ENCODE measurements at regions not wholly inside any gene's neighbourhood (a gene's known extent, or its start where the extent isn't known, plus 50 kb on each side); places are given as distances from the start of the nearest gene placed in this dataset.
"Not testable (repeated sequence)": the region's sequence is repeated elsewhere in the genome, so short reads cannot be mapped to it uniquely, and the experiment has no call there.

DNA sequence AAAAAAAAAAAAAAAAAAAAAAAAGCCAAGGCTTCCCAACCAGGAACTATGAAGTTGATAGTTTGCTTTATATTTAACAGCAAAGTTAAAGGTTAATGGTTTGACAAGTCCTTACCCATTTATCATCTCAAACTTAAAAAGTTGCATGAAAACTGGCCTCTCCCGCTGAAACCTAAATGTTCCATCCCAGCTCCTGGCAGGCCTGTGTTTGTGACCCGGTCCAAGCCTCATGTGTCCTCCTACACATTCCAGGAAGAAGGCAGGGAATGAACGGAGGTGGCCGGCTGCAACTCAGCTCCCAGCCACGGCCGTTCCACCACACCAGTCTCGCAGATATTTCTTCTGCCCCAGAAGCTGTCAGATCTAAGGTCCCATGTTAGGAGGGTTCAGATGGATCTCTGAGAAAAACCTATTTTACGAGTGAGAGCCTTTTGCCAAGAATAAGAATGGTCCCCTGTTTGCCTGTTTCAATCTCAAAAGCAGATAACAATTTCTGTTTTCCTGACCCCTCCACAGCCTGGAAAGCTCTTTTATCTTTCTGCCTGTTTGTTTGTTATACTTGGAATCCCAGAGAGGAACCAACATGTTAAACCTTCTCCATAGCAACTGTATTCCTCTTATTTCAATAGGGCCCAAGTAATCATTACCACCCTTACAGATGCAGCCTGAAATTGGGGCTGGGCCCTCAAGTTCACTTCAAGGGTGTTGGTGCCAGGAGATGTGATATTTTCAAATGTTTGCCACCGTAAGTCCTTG is 56.5 kb downstream of the KCTD12 start:
- DNase-seq (peak; percentile 62), ATAC-seq (peak; percentile 67 to 78)
- intact Hi-C loops (cut with DNase I): loop anchor here in 1 of 2 donors (10.0 kb wide), 1 partner anchor 55 kb away; the partner anchor contains the start of gene KCTD12

DNA sequence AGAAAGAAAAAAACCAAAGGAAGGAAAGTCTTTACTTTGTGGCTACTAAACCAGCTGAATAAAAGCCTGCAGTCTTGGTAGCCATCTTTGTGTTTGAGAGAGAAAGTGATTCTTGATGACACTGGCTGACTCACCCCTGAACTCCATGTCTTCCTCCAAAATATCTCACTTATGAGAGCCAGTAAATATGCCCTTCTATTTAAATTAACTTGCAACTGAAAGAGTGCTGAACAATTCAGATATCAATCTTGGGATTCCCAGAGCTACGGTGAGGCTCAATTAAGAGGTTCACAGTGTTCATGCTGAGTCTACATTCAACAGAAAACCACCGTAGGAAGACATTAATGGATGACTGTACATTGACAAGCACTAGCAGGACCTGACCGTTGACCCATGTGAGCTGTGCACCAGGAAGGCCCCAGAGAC is 57.9 kb downstream of the KCTD12 start:
- intact Hi-C loops (cut with DNase I): loop anchor here in 1 of 2 donors (10.0 kb wide), 1 partner anchor 56 kb away; the partner anchor contains the start of gene KCTD12
- ATAC-seq (no peak), DNase-seq (no peak)

- no peak for ATAC-seq
- no peak for DNase-seq
- intact Hi-C loops (cut with DNase I): loop anchor here in 1 of 2 donors (10.0 kb wide), 1 partner anchor 58 kb away; the partner anchor contains the start of gene KCTD12
Observed at GRCh38 chr13:76826527-76826926, 59.7 kb downstream of the KCTD12 start.

DNA sequence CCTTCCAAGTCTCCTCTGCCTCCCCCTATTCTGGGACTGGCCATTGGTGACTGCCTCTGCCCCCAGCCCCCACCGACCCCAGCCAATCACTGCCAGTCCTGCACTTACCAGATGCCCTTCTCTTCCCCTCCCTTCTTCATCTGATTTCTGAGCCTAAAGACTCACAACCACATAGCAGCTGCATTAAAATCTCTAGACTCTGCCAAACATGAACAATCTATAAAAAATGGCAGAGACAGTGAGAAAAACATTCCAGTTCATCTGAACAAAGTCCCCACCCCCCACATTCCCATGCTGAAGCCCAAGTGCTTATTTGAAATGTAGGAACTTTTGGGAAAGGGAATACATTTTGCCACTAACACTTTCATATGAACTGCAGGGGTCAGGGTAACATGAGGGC is 60.8 kb downstream of the KCTD12 start:
- DNase-seq: no peak
- no peak for ATAC-seq
- intact Hi-C loops (cut with DNase I): loop anchor here in 1 of 2 donors (10.0 kb wide), 1 partner anchor 59 kb away; the partner anchor contains the start of gene KCTD12

GRCh38 chr13:76823969-76824368 is 62.2 kb downstream of the KCTD12 start:
- DNase-seq (no peak), ATAC-seq (no peak)
- intact Hi-C loops (cut with DNase I): loop anchor here in 1 of 2 donors (10.0 kb wide), 1 partner anchor 61 kb away; the partner anchor contains the start of gene KCTD12

DNA sequence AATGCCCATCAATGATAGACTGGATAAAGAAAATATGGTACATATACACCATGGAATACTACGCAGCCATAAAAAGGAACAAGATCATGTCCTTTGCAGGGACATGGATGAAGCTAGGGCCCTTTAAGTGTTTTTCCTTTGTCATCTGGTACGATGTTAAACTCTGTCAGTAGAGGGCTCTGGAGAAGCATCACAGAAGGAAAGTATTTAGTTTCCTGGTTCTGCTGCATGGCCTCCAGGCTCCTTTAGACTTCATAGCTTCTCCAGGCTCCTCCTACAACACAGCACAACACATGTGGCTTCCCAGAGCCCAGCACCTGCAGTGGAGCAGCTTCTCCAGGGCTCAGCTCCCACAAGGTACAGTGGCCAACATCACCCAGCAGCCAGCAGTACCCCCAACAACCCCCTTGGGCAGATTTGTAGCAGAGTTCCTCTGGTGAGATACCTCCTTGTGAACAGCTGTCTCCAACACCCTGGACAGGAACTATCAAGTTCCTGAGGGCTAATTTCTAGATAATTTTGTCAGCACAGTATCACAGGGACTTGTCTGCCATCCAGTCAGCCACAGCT is 63.4 kb downstream of the KCTD12 start:
- DNase-seq (no peak), ATAC-seq (peak; percentile 32 to 49)
- intact Hi-C loops (cut with DNase I): loop anchor here in 1 of 2 donors (10.0 kb wide), 1 partner anchor 62 kb away; the partner anchor contains the start of gene KCTD12

GRCh38 chr13:76821222-76821621 is 65.0 kb downstream of the KCTD12 start:
- ATAC-seq, DNase-seq: not testable (repeated sequence)
- intact Hi-C loops (cut with DNase I): loop anchor here in 1 of 2 donors (10.0 kb wide), 1 partner anchor 64 kb away; the partner anchor contains the start of gene KCTD12

GRCh38 chr13:76820759-76821158 is 65.4 kb downstream of the KCTD12 start:
- intact Hi-C loops (cut with DNase I): loop anchor here in 1 of 2 donors (10.0 kb wide), 1 partner anchor 64 kb away; the partner anchor contains the start of gene KCTD12
- ATAC-seq (peak; percentile 89 to 90), DNase-seq (peak; percentile 71)

DNA sequence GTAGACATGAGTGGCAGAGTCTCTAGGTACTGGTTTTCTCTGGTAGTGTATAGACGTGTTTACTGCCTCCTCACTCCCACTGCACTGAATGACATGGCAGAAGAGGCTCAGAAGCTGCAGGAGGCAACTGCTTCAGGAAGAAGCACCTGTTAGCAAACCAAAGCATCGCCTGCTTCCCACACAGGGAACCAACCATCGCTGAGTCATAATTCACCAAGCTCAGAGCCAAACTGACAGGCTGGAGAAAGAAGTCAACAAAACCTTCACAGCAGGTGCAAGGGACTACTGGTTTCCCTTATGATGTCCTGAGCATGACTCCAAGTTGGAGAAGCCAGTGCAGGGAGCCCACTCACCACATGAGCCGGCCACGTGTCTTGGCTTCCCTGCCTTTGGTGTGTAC is 69.8 kb downstream of the KCTD12 start:
- intact Hi-C loops (cut with DNase I): no loop called here
- DNase-seq: no peak
- ATAC-seq: no peak

GRCh38 chr13:76815344-76815743 is 70.9 kb downstream of the KCTD12 start:
- ATAC-seq: no peak
- no peak for DNase-seq
- intact Hi-C loops (cut with DNase I): no loop called here

DNA sequence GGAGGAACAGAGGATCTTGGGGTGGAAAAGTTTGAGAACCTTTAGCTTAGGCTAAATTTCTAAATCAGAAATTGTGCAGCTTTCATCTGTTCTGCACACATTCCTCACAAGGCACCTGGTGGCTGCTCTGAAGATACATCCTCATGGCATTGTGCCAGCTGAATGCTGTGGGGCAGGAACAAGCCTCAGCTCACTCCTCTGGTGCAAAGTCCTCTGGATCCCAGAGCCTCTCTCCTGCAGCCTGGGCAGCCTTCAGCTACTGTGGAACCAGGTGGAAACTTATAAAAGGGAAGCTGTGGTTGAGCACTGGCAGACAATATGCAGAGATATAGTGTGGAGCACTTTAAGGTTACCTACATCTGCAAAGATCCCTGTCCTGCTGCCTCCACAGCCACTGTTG is 72.3 kb downstream of the KCTD12 start:
- ATAC-seq: no peak
- DNase-seq: no peak
- intact Hi-C loops (cut with DNase I): no loop called here

DNA sequence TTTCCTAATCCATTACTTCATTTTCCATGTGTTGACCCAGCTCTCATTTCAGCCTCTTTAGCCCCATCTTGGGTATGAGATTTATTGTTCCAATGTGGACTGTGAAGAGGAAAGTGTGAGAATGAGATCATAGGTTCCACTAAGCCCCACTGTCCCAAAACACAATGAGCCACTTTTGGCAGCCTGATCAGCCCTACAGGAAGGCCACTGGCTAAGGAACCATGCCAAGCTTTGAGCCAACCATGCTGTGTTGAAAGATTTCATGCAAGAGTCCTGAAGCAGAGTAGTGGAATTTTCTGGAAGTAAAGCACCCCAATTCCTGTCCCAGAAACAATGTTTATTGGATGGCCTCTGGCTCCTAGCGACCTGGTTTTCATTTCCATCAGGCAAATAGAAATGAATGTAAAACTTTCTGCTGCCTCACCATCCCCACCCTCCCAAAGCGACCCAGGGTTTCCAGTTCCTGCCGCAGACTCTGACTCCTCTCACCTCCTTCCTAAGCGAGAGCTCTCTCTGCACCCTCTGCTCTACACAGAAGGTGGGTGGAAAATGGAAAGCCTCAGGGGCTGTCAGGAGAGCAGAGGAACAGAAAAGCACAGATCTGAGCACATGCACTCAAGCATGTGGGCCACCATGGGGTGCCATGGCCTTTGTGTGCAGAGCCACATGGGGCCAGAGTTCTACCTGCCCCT is 73.1 kb downstream of the KCTD12 start:
- ATAC-seq (peak; percentile 84 to 87), DNase-seq (peak; percentile 86)
- intact Hi-C loops (cut with DNase I): no loop called here

DNA sequence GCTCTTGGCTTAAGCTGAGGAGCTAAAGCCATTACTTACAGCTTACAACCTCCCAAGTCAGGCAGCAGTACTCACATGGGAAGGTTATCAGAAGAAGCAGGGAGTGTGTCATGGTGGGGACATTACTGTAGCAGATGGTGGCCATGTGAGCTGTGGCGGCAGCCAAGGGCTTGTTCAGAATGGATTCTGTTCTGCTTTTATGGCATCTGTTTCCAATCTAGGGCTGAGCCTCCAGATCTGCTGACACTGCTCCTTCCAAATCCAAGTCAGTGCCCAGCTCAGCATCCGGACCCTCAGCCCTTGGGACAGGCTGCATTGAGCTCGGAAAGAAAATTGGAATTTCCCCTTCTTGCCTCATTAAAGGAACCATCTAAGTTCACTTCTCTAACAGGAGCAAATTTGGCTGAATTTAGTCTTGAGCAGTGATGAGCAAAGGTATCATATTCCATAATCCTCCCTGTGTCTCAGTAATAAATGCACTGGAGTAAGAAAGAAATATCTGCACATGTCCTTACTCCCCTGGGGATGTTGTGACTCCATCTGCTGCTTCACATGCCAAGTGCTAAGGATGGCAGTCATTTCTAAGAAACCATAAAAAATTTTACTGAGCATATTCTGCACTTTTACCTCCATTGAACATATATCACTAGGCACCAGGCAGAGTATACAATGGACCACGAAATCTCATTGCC is 73.9 kb downstream of the KCTD12 start:
- DNase-seq (peak; percentile 50), ATAC-seq (peak; percentile 87 to 89)
- intact Hi-C loops (cut with DNase I): no loop called here

DNA sequence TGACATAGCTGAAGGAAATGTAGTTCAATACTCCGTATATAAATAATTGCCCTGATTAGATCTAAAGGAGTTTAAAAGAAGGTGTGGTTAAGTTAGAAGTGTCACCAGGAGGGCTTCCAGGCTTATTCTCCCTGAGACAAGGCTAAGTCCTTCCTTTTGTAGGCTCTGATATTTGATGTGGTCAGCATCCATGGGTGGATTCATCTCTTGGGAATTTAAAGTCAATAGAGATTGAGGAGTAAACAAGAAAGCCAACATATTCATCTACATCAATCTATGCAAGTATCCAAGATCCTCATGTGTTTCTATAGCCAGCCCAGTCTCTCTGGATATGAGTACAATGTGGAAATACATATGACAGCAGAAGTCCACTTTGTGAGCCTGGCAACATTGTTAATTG is 76.8 kb downstream of the KCTD12 start:
- intact Hi-C loops (cut with DNase I): no loop called here
- DNase-seq (no peak), ATAC-seq (no peak)

GRCh38 chr13:76808927-76809326 is 77.3 kb downstream of the KCTD12 start:
- no peak for ATAC-seq
- intact Hi-C loops (cut with DNase I): no loop called here
- no peak for DNase-seq

GRCh38 chr13:76804801-76805200 is 81.4 kb downstream of the KCTD12 start:
- intact Hi-C loops (cut with DNase I): no loop called here
- no peak for ATAC-seq

DNA sequence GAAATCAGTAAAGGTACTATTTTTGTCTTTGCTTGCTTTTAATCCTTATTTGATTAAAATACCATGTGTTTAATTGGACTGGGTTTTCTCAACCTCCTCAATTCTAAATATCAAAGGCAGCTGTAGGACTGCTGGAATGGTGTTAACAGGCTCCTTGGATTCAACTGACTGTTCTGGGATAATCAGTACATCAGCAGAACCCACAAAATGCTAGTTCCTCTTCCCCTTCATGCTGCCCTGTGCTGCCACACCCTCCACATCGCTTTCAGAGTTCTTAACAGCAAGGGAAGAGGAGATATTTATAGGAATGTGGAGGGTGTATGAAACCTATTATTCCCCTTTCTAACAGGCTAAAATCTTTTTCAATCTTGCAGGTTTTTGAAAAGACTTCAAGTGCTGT is 82.4 kb downstream of the KCTD12 start:
- DNase-seq: no peak
- intact Hi-C loops (cut with DNase I): no loop called here
- ATAC-seq: peak in 1 of 2 donors; percentile 47

More at GRCh38 chr13:76804801-76805200, 81.4 kb downstream of the KCTD12 start:
- no peak for DNase-seq

GRCh38 chr13:76800943-76801342 is 85.3 kb downstream of the KCTD12 start:
- intact Hi-C loops (cut with DNase I): no loop called here
- no peak for ATAC-seq
- DNase-seq: no peak

- DNase-seq (no peak), ATAC-seq (peak in 1 of 2 donors; percentile 35)
- intact Hi-C loops (cut with DNase I): no loop called here
Observed at GRCh38 chr13:76799696-76800095, 86.5 kb downstream of the KCTD12 start.

Measured in left cardiac atrium (tissue), 4 donors.